NCI-H1105 treated with DMSO at 0.1 percent for 48 hours (cell line): ENCODE measurements at regions not wholly inside any gene's neighbourhood (a gene's known extent, or its start where the extent isn't known, plus 50 kb on each side); places are given as distances from the start of the nearest gene placed in this dataset.

Source experiments
- DNase-seq: peaks from one replicate; lab custom pipeline; 2025; lab: John Stamatoyannopoulos, UW

- DNase-seq = no peak
Observed at GRCh38 chr18:56545464-56545863, 92.9 kb downstream of the TXNL1 start.

DNA sequence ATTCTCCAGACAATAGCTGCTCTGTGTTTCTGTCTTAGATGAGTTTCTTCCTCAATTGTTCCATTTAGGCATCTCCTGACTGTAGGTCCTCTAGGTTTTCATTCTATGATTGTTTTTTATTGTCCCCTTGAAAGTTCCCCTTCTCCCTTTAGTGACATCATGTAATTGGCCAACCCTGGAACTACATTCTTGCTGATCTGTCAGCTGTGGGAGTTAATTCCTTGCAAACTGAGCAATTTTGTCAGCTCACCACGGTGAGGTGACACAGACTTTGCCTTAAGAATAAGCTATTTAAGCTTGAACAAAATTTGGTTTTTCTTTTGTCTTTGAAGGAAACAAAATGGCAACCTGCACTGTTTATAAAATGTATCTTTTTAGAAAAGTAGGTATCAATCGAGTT, 95.9 kb downstream of the TXNL1 start:
- DNase-seq = no peak

DNA sequence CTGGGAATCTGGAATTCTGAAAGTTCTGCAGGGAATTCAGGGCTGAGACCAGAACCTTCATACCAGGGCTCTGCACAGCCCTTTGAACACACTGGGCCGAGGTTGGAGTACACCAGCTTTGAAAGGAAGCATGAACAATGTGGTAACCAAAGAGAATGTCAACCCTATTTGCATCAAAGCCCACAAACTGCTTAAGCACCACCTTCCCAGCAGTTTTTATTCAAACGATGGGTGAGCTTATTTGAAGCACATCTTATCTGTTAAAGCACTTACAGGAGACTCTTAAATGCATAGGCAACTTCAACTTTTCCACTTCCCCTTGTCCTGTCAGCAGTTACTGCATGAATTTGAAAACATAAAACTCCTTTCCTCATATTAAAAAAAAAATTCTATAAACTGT, 96.6 kb downstream of the TXNL1 start:
- DNase-seq = no peak

DNA sequence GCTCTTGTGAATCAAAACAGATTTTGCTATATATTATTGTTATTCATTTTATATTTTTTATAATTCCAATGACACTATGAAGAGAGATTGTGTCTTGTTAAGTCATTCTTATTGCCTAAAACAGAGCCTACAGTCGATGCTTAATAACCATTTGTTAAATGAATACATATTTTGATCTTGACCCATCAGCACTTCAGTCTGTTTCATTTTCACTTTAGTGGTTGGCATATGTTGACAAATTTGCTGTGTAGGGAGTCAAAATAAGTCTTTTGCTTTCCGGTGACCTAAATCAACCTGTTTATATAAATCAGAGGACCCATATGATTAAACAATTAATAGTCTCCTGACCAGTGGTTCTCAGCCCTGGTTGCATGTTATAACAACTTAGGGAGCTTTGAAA, 97.1 kb downstream of the TXNL1 start:
- no peak for DNase-seq

DNA sequence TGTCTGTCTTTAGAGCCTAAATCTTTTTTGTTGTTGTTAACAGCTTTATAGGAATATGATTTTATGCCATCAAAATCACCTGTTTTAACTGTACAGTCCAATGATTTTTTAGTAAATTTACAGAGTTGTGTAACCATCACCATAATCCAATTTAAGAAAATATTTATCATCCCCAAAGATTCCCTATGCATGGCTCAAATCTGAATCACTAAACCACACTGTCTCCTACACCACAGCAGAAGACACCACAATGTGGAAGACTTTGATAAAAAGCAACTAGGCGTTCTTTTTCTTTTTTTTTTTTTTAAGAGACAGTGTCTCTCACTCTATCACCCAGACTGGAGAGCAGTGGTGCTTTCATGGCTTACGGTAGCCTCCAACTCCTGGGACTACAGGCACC, 99.6 kb downstream of the TXNL1 start:
- DNase-seq = no peak

DNA sequence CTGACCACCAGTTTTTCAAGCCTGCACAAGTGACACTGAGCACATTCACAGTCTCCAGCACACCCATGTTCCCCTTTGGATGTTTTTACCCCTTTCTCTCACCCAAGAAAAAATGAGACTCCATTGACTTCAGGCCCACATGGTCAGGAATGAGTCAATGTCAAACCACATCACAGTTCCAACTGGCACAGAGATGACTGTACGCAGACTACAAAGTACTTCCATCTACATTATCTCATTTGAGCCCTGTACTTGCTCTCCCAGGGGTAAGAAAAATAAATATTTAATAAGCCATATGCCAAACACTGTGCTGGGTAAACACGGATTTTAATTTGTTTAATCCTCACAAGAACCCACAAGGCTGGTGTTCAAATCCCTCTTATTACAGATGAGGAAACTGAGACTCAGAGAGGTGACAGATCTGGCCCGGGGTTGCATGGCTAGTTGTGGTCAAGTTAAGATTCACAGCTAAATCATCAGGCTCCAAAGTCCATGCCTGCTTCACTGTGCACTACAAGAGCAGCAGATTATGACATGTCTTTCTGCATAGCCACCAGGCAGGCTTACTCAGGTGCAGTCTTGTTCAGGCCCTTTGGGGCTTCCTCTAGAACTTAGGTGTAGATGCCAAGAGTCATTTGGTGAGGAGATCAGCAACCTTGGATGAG, 106.1 kb downstream of the TXNL1 start:
- no peak for DNase-seq

- no peak for DNase-seq
Observed at GRCh38 chr18:56522816-56523215, 115.6 kb downstream of the TXNL1 start.

DNA sequence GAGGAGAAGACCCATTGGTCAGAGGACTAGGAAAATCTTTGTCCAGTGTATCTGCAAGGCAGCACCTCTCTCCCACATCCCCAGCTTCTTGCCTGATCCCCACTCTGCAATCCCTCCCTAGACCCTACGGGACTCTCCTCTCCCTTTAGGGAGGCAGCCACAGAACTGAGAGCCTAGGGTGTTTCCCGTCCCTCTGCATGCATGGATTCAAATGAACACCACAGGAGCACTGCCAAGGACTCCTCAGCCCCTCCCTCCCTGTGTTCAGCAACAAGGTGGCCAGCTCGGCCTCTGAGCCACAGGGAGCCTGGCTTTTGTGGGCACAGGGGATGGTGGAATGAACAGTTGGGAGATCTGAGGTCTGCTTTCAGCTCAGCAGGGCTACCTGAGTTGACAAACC, 117.1 kb downstream of the TXNL1 start:
- no peak for DNase-seq

GRCh38 chr18:56517761-56518160, 120.6 kb downstream of the TXNL1 start:
- DNase-seq = no peak

- DNase-seq = no peak
Observed at GRCh38 chr18:56517196-56517595, 121.2 kb downstream of the TXNL1 start.

GRCh38 chr18:56516789-56517188, 121.6 kb downstream of the TXNL1 start:
- no peak for DNase-seq

- no peak for DNase-seq
Observed at GRCh38 chr18:56515522-56515921, 122.9 kb downstream of the TXNL1 start.

GRCh38 chr18:56511996-56512395, 126.4 kb downstream of the TXNL1 start:
- DNase-seq = no peak

- DNase-seq = no peak
Observed at GRCh38 chr18:56510108-56510507, 128.3 kb downstream of the TXNL1 start.

DNA sequence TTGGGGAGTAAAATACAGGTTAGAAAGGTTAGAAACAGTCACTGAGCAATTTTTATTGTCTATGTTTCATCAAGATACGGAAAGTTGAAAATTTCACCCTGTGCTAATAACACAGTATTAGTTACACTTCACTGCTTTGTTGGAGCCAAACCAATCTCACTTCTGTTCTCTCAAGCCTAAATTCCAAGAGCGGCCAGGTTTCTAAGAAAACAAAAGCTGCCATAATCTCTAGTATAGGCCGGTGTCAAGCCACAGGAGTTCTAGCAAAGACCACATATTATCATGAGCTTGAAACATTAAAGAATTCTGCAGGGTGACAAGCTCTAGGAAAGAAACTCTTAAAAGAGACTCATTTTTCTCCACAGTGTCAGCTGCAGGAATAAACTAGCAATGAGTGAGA, 128.7 kb downstream of the TXNL1 start:
- no peak for DNase-seq

GRCh38 chr18:56508370-56509036, 129.9 kb downstream of the TXNL1 start:
- no peak for DNase-seq

DNA sequence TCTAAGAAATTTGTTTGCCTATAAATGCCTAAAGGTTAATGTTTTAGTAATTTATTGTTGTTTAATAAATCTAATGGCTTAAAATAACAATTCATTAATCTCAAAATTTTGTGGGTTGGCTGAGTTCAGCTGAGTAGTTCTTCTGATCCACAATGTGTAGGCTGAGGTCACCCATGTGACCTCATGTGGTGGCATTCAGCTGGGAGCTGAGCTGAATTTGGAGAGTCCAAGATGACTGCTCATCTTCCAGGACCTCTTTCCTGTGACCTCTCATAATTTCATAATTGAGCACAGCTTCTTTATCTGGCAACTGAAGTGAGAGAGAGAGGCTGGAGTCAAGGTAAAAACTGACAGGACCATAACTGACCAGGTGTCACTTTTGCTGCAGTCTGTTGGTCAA, 132.4 kb downstream of the TXNL1 start:
- no peak for DNase-seq

GRCh38 chr18:56505293-56505692, 133.1 kb downstream of the TXNL1 start:
- no peak for DNase-seq

DNA sequence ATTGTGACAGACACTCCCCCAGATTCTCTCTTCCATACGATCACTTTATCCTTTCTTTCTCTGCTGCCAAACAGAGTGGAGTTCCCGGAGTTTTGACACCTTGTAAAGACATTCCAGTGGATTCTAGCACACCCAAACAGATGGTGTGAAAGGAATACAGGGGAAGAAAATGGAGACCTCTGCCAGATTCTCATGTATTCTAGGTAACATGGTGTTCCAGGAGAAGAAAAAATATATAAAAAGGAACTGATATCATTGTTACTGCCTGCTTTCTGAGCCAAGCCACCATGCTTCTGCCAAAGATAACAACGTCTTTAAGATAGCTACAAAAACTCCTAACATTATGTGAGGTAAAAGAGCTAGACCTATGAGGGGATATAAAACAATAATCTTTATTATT, 136.5 kb downstream of the TXNL1 start:
- no peak for DNase-seq

DNA sequence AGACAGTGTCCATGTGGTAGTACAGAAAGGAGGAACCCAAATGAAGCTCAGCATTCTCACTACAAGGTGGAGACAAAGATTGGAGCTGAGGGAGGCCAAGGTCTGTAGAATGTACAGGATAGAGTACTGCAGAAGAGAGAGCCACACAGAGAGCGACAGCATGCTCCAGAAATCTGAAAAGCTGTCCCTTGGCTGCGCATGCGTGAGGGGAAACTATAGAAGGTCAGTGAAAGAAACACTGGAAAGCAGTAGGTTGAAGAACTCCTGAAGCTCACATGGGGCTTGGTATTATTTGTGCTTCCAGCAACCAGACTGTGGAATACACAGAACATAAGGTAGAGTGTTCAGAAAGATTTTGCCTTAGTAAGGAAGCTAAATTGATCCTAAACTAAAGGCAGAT, 142.5 kb downstream of the TXNL1 start:
- DNase-seq = no peak

DNA sequence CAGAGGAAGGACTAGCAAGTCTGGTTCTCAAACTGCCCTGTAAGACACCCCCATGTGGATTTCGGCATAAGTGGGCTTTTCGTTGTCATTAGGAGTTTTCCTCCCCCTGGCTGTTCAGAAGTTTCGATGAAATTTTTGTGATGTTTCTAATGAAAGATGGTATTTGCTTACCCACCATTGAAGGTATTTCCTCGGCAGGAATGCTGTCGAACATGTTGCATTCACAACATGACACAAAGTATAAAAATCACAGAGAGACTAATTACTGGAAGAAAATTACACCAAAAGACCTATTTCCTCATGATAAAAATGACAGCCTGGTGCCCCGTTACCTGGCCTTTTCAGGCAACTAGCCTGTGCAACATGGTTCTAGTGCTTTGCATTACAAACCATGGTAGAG, 144.9 kb downstream of the TXNL1 start:
- no peak for DNase-seq

- no peak for DNase-seq
Observed at GRCh38 chr18:56492136-56492535, 146.3 kb downstream of the TXNL1 start.

DNA sequence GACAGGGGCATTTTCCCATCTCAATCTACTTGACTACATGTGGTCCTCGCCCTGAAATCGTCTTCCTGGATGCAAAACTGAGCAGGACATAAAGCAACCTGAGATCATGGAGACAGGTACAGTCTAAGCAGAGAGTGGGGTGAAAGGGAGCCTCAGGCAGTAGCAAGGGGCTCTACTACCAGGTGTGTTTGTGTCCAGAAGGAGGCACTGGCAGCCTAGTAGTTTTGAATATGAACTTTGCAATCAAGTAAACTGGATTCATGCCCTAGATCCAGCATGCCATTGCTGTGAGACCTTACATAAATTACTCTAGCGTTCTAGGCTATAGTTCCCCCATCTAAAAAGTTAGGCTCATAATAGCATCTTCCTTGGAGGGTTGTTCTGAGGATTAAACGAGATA, 147.4 kb downstream of the TXNL1 start:
- DNase-seq = no peak

- DNase-seq = no peak
Observed at GRCh38 chr18:56489893-56490292, 148.5 kb downstream of the TXNL1 start.
